NK-92 treated with Interleukin-12 subunit alpha and Interleukin-12 subunit beta, amount 100 ng/mL, for 24 hours (cell line): ENCODE measurements at regions not wholly inside any gene's neighbourhood (a gene's known extent, or its start where the extent isn't known, plus 50 kb on each side); places are given as distances from the start of the nearest gene placed in this dataset.

Experiments
- DNase-seq: peaks from one replicate; lab custom pipeline; 2025; lab: John Stamatoyannopoulos, UW

GRCh38 chr11:80519596-80520506 is 1079.0 kb upstream of the TENM4 start:
- no peak for DNase-seq

- no peak for DNase-seq
Measured at GRCh38 chr11:80517701-80518100, 1076.9 kb upstream of the TENM4 start.

GRCh38 chr11:80515097-80515496 is 1074.3 kb upstream of the TENM4 start:
- DNase-seq = no peak

GRCh38 chr11:80512491-80512890 is 1071.7 kb upstream of the TENM4 start:
- no peak for DNase-seq

GRCh38 chr11:80505771-80506170 is 1064.9 kb upstream of the TENM4 start:
- DNase-seq = no peak

- DNase-seq = no peak
Measured at GRCh38 chr11:80503990-80504389, 1063.2 kb upstream of the TENM4 start.

GRCh38 chr11:80502511-80502910 is 1061.7 kb upstream of the TENM4 start:
- DNase-seq = no peak

- DNase-seq = no peak
Measured at GRCh38 chr11:80495116-80495515, 1054.3 kb upstream of the TENM4 start.

- no peak for DNase-seq
Measured at GRCh38 chr11:80487952-80488351, 1047.1 kb upstream of the TENM4 start.

GRCh38 chr11:80486678-80487077 is 1045.8 kb upstream of the TENM4 start:
- no peak for DNase-seq

- no peak for DNase-seq
Measured at GRCh38 chr11:80477178-80477577, 1036.3 kb upstream of the TENM4 start.

- DNase-seq = no peak
Measured at GRCh38 chr11:80473562-80473961, 1032.7 kb upstream of the TENM4 start.

- DNase-seq = no peak
Measured at GRCh38 chr11:80469871-80470270, 1029.0 kb upstream of the TENM4 start.

- DNase-seq = no peak
Measured at GRCh38 chr11:80466570-80466969, 1025.7 kb upstream of the TENM4 start.

- no peak for DNase-seq
Measured at GRCh38 chr11:80462211-80462610, 1021.4 kb upstream of the TENM4 start.

- DNase-seq = no peak
Measured at GRCh38 chr11:80458376-80458775, 1017.5 kb upstream of the TENM4 start.

- DNase-seq = no peak
Measured at GRCh38 chr11:80457823-80458222, 1017.0 kb upstream of the TENM4 start.

- DNase-seq = no peak
Measured at GRCh38 chr11:80455818-80456217, 1015.0 kb upstream of the TENM4 start.

- no peak for DNase-seq
Measured at GRCh38 chr11:80451105-80451504, 1010.3 kb upstream of the TENM4 start.

- DNase-seq = no peak
Measured at GRCh38 chr11:80448709-80449108, 1007.9 kb upstream of the TENM4 start.

GRCh38 chr11:80443177-80443576 is 1002.3 kb upstream of the TENM4 start:
- no peak for DNase-seq

GRCh38 chr11:80441821-80442220 is 1001.0 kb upstream of the TENM4 start:
- DNase-seq = no peak

- no peak for DNase-seq
Measured at GRCh38 chr11:80440835-80441234, 1000.0 kb upstream of the TENM4 start.

GRCh38 chr11:80436547-80436946 is 995.7 kb upstream of the TENM4 start:
- no peak for DNase-seq
